Chondrocyte (in vitro differentiated cells): ENCODE measurements at regions not wholly inside any gene's neighbourhood (a gene's known extent, or its start where the extent isn't known, plus 50 kb on each side); places are given as distances from the start of the nearest gene placed in this dataset.

Experiments
- DNase-seq: peaks from one replicate; pipeline ENCODE4 v3.0.0; 2021; ENCODE audit warnings: mixed read lengths, low spot score
- H3K27ac Mint-ChIP-seq: one replicate; pipeline ENCODE4 v1.8.0; 2021; ENCODE audit warnings: mild to moderate bottlenecking, moderate library complexity, mixed read lengths; ENCODE audit not compliant: unreplicated experiment
- H3K27me3 Mint-ChIP-seq: 2 replicates; pipeline ENCODE4 v1.8.0; 2021; ENCODE audit warnings: low read depth, mixed read lengths
- H3K36me3 Mint-ChIP-seq: 2 replicates; pipeline ENCODE4 v1.8.0; 2021; ENCODE audit warnings: low read depth, mixed read lengths
- H3K4me1 Mint-ChIP-seq: 2 replicates; pipeline ENCODE4 v1.8.0; 2021; ENCODE audit warnings: low read depth, mild to moderate bottlenecking, mixed read lengths
- H3K4me3 Mint-ChIP-seq: one replicate; pipeline ENCODE4 v1.8.0; 2021; ENCODE audit warnings: mild to moderate bottlenecking, moderate library complexity, mixed read lengths; ENCODE audit not compliant: unreplicated experiment
- H3K9me3 Mint-ChIP-seq: 2 replicates; pipeline ENCODE4 v1.8.0; 2021; ENCODE audit warnings: low read depth, mixed read lengths
- CTCF ChIP-seq: fragments of 200-600 bp; sonication (generic); IDR thresholded peaks from 2 replicates; pipeline ENCODE4 v1.5.0; 2021; ENCODE audit warnings: antibody characterized with exemption, mild to moderate bottlenecking, moderate library complexity

GRCh38 chr15:38975282-38975990, 410.8 kb upstream of the RASGRP1 start:
- Mint-ChIP-seq H3K4me1 (peaks cover 16% of the 10 kb centered on the region), H3K36me3 (peaks cover 6% of the 10 kb centered on the region), H3K9me3 (peaks cover 23% of the 10 kb centered on the region), H3K27ac (no peak overlapping the region), H3K27me3 (no peaks in the 10 kb centered on the region), H3K4me3 (no peak overlapping the region)
- DNase-seq, result no peak
- TF ChIP-seq CTCF, result no peak

GRCh38 chr15:38991126-38991525, 426.5 kb upstream of the RASGRP1 start:
- no peak overlapping the region for H3K27ac Mint-ChIP-seq
- no peak for DNase-seq
- peaks cover 54% of the 10 kb centered on the region for H3K4me1 Mint-ChIP-seq
- H3K4me3 Mint-ChIP-seq, result no peak overlapping the region
- TF ChIP-seq CTCF, result peak; percentile 79
- no peaks in the 10 kb centered on the region for H3K27me3 Mint-ChIP-seq
- no peaks in the 10 kb centered on the region for H3K9me3 Mint-ChIP-seq
- no peaks in the 10 kb centered on the region for H3K36me3 Mint-ChIP-seq

GRCh38 chr15:38991701-38992100, 427.1 kb upstream of the RASGRP1 start:
- no peak overlapping the region for H3K4me3 Mint-ChIP-seq
- TF ChIP-seq CTCF, result no peak

GRCh38 chr15:38992506-38992905, 427.9 kb upstream of the RASGRP1 start:
- peaks cover 62% of the 10 kb centered on the region for H3K4me1 Mint-ChIP-seq
- peak overlapping the region; percentile 34 for H3K27ac Mint-ChIP-seq
- no peak overlapping the region for H3K4me3 Mint-ChIP-seq
- no peak for TF ChIP-seq CTCF
- H3K36me3 Mint-ChIP-seq, result no peaks in the 10 kb centered on the region
- DNase-seq, result no peak
- no peaks in the 10 kb centered on the region for H3K27me3 Mint-ChIP-seq
- no peaks in the 10 kb centered on the region for H3K9me3 Mint-ChIP-seq

More at GRCh38 chr15:38991701-38992100, 427.1 kb upstream of the RASGRP1 start:
- Mint-ChIP-seq H3K9me3 (no peaks in the 10 kb centered on the region), H3K36me3 (no peaks in the 10 kb centered on the region), H3K27me3 (no peaks in the 10 kb centered on the region), H3K27ac (no peak overlapping the region), H3K4me1 (peaks cover 60% of the 10 kb centered on the region)
- DNase-seq, result no peak

GRCh38 chr15:38992930-38993329, 428.3 kb upstream of the RASGRP1 start:
- no peaks in the 10 kb centered on the region for H3K36me3 Mint-ChIP-seq
- DNase-seq, result no peak
- no peaks in the 10 kb centered on the region for H3K27me3 Mint-ChIP-seq
- no peaks in the 10 kb centered on the region for H3K9me3 Mint-ChIP-seq
- no peak overlapping the region for H3K27ac Mint-ChIP-seq
- no peak overlapping the region for H3K4me3 Mint-ChIP-seq
- peaks cover 62% of the 10 kb centered on the region for H3K4me1 Mint-ChIP-seq
- no peak for TF ChIP-seq CTCF
